ENCODE measurements at regions not wholly inside any gene's neighbourhood (a gene's known extent, or its start where the extent isn't known, plus 50 kb on each side); places are given as distances from the start of the nearest gene placed in this dataset.

DNA sequence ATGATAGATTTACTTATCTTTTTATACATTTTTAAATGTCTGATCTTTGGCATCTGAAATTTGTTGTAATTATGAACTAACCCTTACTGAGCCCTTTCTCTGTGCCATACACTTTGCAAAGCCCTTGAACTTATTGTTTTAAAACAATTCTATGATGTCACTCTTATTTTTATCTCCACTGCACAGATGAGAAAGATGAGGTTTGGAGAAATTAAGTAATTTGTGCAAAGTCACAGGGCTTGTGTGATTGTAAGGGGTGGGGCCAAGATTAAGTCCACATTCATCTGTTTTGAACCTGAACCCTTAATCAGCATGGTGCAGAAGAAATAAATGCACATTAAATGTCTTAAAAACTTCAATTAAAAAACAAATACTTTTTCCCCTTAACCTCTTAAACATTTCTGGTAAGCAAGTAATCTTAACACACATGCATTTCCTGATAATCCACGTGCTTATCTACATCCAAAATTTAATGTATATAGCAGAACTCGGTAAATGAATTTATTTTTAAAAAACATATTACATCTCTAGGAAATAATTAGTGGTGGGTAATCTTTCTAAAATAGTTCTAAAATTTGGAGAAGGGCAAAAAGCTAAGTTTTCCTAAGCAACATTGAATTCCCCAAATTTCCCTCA lies 189.8 kb upstream of the TBC1D5 start:
- Histone ChIP-seq H3K9me3 (ENCODE audit: low read length) (no peaks in the 10 kb centered on the region), H3K4me1 (ENCODE audit: insufficient read depth, low read length) (no peaks in the 10 kb centered on the region), H3K27ac (ENCODE audit: low read depth, low read length) (no peak overlapping the region), H3K4me3 (ENCODE audit: low read length) (no peak overlapping the region), H3K36me3 (ENCODE audit: insufficient read depth, low read length) (no peaks in the 10 kb centered on the region), H3K27me3 (ENCODE audit: insufficient read depth, low read length, poor library complexity, severe bottlenecking) (no peaks in the 10 kb centered on the region)
- H3K27me3 Mint-ChIP-seq: peaks cover 0 to 45% of the 10 kb centered on the region in 2 donors
- no peaks in the 10 kb centered on the region for H3K4me1 Mint-ChIP-seq
- no peaks in the 10 kb centered on the region for H3K36me3 Mint-ChIP-seq
- peaks cover 0 to 7% (median 2%) of the 10 kb centered on the region in 5 donors for H3K9me3 Mint-ChIP-seq
- DNase-seq: no peak
- POLR2A ChIA-PET: no interaction called here
- CTCF ChIA-PET: no interaction called here
- H3K27ac Mint-ChIP-seq: no peak overlapping the region
- no peak overlapping the region for H3K4me3 Mint-ChIP-seq

DNA sequence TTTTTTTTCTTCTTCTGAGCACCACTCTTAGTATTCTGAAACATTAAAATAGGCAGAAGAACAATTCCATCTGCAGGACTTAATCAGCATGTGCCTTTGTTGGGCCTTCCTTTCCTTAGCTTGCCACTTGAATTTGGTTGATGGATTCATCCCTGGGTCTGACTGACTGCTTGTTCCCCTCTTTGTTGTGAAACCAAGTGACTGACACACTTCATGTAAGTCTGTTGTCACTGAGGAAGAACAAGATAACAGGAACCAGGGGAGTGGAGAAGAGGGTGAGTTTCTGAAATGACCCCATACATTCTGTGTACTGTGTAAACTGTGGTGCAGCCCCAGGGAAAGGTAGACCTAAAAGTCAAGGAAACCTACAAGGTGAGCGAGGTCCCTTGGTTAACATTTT lies 188.7 kb upstream of the TBC1D5 start:
- CTCF ChIA-PET: no interaction called here
- no peak overlapping the region for H3K4me3 ChIP-seq (ENCODE audit: low read length)

DNA sequence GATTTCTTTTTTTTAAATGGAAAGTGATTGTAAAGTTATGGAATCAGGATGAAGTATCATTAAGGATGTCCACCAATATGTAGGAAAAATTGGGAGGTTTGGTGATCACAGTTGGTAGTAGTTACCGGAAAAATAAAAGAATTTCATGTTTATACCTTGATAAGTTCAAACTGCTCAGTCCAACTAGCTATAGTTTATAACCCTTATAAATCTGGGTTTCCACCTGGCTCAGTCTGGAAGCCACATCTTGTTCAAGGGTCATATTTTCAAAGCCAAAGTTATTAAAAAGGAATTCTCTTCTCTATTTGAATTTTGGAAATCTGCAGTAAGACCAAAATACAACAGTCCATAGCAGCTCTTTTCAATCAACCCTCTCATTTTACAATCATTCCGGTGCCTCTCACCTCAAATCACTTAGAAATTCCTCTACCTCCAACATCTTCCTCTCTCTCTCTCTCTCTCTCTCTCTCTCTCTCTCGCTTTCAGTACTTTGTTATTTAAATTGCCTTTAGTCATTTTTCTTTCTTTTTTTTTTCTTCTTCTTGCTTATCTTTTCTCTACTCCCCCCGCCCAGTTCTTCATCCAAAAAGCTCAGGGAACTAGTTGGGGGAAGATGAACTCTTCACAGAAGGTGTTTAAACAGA lies 186.2 kb upstream of the TBC1D5 start:
- no peaks in the 10 kb centered on the region for H3K9me3 ChIP-seq (ENCODE audit: low read length)
- no peak for DNase-seq
- Mint-ChIP-seq H3K4me1 (no peaks in the 10 kb centered on the region), H3K27me3 (peaks cover 0 to 15% of the 10 kb centered on the region in 2 donors), H3K4me3 (no peak overlapping the region), H3K36me3 (no peaks in the 10 kb centered on the region), H3K27ac (no peak overlapping the region), H3K9me3 (peaks cover 0 to 7% (median 2%) of the 10 kb centered on the region in 5 donors)
- H3K4me1 ChIP-seq (ENCODE audit: insufficient read depth, low read length): no peaks in the 10 kb centered on the region
- POLR2A ChIA-PET: no interaction called here
- H3K27ac ChIP-seq (ENCODE audit: low read depth, low read length): no peak overlapping the region
- H3K36me3 ChIP-seq (ENCODE audit: insufficient read depth, low read length): no peaks in the 10 kb centered on the region
- H3K4me3 ChIP-seq (ENCODE audit: low read length): no peak overlapping the region
- no peaks in the 10 kb centered on the region for H3K27me3 ChIP-seq (ENCODE audit: insufficient read depth, low read length, poor library complexity, severe bottlenecking)
- CTCF ChIA-PET: no interaction called here

More for the DNA sequence above, 188.7 kb upstream of the TBC1D5 start:
- H3K9me3 ChIP-seq (ENCODE audit: low read length): no peaks in the 10 kb centered on the region
- no peak overlapping the region for H3K27ac ChIP-seq (ENCODE audit: low read depth, low read length)
- Mint-ChIP-seq H3K4me3 (no peak overlapping the region), H3K27ac (no peak overlapping the region), H3K27me3 (peaks cover 0 to 36% of the 10 kb centered on the region in 2 donors), H3K4me1 (no peaks in the 10 kb centered on the region), H3K9me3 (peaks cover 0 to 7% (median 2%) of the 10 kb centered on the region in 5 donors), H3K36me3 (no peaks in the 10 kb centered on the region)
- no peaks in the 10 kb centered on the region for H3K36me3 ChIP-seq (ENCODE audit: insufficient read depth, low read length)
- H3K4me1 ChIP-seq (ENCODE audit: insufficient read depth, low read length): no peaks in the 10 kb centered on the region
- no peak for DNase-seq
- H3K27me3 ChIP-seq (ENCODE audit: insufficient read depth, low read length, poor library complexity, severe bottlenecking): no peaks in the 10 kb centered on the region
- POLR2A ChIA-PET: no interaction called here

DNA sequence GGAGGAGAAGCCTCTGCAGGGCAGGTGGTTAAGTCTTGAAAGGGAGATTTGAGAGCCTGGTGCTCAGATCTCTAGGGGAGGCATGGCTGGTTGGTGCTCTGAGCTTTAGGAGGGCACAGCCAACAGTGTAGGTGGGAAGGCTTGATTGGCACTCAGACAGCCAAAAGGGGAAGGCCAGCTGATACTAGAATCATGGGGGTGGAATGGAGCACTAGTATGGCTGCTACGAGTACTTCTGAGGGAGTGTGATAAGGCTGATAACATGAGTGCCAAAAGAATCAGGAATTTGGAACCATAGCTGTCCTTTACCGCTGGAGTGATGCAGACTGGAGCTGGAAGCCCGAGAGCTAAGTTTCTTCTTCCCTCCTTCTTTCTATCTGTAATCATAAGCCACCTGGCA lies 184.6 kb upstream of the TBC1D5 start:
- POLR2A ChIA-PET: no interaction called here
- no peak overlapping the region for H3K4me3 Mint-ChIP-seq
- H3K4me3 ChIP-seq (ENCODE audit: low read length): no peak overlapping the region

DNA sequence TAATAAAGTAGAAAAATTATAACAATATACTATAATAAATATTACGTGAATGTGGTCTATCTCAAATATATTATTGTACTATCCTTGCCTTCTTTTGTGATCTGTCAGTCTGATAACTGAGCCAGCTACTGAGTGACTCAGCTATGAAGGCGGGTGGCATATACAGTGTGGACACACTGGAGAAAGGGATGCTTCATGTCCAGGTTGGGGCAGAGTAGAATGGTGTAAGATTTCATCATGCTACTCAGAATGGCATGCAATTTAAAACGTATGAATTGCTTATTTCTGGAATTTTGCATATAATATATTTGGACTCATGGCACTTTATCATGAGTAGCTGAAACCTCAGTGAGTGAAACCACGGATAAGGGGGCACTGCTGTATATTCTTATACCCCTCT lies 172.9 kb upstream of the TBC1D5 start:
- H3K9me3 Mint-ChIP-seq: no peaks in the 10 kb centered on the region
- H3K27ac Mint-ChIP-seq: no peak overlapping the region
- Histone ChIP-seq H3K36me3 (ENCODE audit: insufficient read depth, low read length) (no peaks in the 10 kb centered on the region), H3K27ac (ENCODE audit: low read depth, low read length) (no peak overlapping the region), H3K9me3 (ENCODE audit: low read length) (no peaks in the 10 kb centered on the region), H3K27me3 (ENCODE audit: insufficient read depth, low read length, poor library complexity, severe bottlenecking) (no peaks in the 10 kb centered on the region), H3K4me3 (ENCODE audit: low read length) (no peak overlapping the region), H3K4me1 (ENCODE audit: insufficient read depth, low read length) (no peaks in the 10 kb centered on the region)
- POLR2A ChIA-PET: no interaction called here
- DNase-seq: no peak
- H3K27me3 Mint-ChIP-seq: peaks cover 11 to 26% of the 10 kb centered on the region in 2 donors
- CTCF ChIA-PET: no interaction called here
- H3K36me3 Mint-ChIP-seq: no peaks in the 10 kb centered on the region
- H3K4me1 Mint-ChIP-seq: no peaks in the 10 kb centered on the region
- H3K4me3 Mint-ChIP-seq: no peak overlapping the region

More for the DNA sequence above, 184.6 kb upstream of the TBC1D5 start:
- no peak for DNase-seq
- Histone ChIP-seq H3K36me3 (ENCODE audit: insufficient read depth, low read length) (no peaks in the 10 kb centered on the region), H3K4me1 (ENCODE audit: insufficient read depth, low read length) (no peaks in the 10 kb centered on the region), H3K27ac (ENCODE audit: low read depth, low read length) (no peak overlapping the region), H3K9me3 (ENCODE audit: low read length) (no peaks in the 10 kb centered on the region), H3K27me3 (ENCODE audit: insufficient read depth, low read length, poor library complexity, severe bottlenecking) (no peaks in the 10 kb centered on the region)
- Mint-ChIP-seq H3K27ac (no peak overlapping the region), H3K36me3 (no peaks in the 10 kb centered on the region), H3K27me3 (peaks cover 0 to 9% of the 10 kb centered on the region in 2 donors), H3K9me3 (peaks cover 0 to 5% (median 0%) of the 10 kb centered on the region in 5 donors), H3K4me1 (no peaks in the 10 kb centered on the region)
- CTCF ChIA-PET: no interaction called here

DNA sequence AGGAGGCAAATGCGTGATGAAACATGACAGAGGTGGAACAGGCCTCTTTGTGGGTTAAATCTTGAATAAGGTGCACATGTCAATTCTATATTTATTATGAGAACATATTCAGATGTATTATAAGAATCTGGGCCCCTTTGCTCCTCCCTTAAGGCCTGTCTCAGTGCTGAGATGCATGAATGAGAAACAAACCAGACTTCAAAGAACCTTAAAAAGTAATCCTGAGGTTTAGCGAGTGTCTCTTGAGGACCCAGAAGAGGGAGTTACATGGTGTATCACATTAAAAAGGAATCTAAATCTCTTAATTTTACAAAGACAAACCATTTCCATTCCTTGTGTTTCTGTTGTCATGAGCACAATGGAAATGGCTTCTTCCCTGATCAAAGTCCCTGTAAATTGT lies 170.9 kb upstream of the TBC1D5 start:
- H3K9me3 Mint-ChIP-seq: no peaks in the 10 kb centered on the region
- POLR2A ChIA-PET: no interaction called here
- no peaks in the 10 kb centered on the region for H3K36me3 Mint-ChIP-seq

DNA sequence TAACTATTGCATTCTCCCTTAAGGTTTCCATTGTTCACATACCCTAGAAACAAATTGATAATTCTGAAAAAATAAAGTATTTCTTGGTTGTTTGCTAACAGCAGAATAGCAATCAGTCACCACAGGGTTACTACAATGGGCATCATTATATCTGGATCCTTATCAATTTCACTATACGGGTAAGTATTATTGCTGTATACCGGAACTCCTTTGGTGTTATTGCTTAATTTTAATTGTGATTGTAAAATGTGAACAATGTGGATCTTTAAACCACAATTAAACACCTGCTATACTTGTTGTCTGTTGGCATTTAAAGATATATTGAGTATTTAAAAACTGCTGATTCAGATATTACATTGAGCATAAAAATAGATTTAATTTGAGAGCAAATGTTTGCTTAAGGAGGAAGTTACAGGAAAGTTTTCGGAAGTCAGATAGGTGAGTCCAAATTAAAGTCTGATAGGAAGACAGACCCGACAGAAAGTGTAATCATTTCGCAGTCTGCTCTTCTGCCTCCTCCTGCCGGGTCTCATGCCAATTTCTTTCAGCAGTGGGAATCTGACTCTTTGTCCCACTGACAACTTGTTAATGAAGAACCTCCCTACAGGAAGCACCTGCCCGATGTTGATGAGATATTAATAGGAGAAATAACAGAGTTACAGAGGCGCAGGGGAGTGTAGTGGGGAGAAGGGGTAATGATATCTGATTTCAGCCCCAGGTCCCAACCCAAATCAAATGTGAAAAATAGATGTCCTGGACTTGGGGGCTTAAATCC lies 169.7 kb upstream of the TBC1D5 start:
- no peak overlapping the region for H3K27ac Mint-ChIP-seq
- H3K36me3 ChIP-seq (ENCODE audit: insufficient read depth, low read length): no peaks in the 10 kb centered on the region
- DNase-seq: no peak
- peaks cover 8 to 21% of the 10 kb centered on the region in 2 donors for H3K27me3 Mint-ChIP-seq
- POLR2A ChIA-PET: no interaction called here
- no peaks in the 10 kb centered on the region for H3K9me3 Mint-ChIP-seq
- H3K27ac ChIP-seq (ENCODE audit: low read depth, low read length): no peak overlapping the region
- H3K4me3 Mint-ChIP-seq: no peak overlapping the region
- CTCF ChIA-PET: no interaction called here
- H3K9me3 ChIP-seq (ENCODE audit: low read length): no peaks in the 10 kb centered on the region
- no peaks in the 10 kb centered on the region for H3K4me1 Mint-ChIP-seq
- H3K27me3 ChIP-seq (ENCODE audit: insufficient read depth, low read length, poor library complexity, severe bottlenecking): no peaks in the 10 kb centered on the region
- no peak overlapping the region for H3K4me3 ChIP-seq (ENCODE audit: low read length)
- H3K36me3 Mint-ChIP-seq: no peaks in the 10 kb centered on the region
- H3K4me1 ChIP-seq (ENCODE audit: insufficient read depth, low read length): no peaks in the 10 kb centered on the region

More for the DNA sequence above, 170.9 kb upstream of the TBC1D5 start:
- H3K4me1 ChIP-seq (ENCODE audit: insufficient read depth, low read length): no peaks in the 10 kb centered on the region
- H3K27me3 ChIP-seq (ENCODE audit: insufficient read depth, low read length, poor library complexity, severe bottlenecking): no peaks in the 10 kb centered on the region
- CTCF ChIA-PET: no interaction called here
- no peak overlapping the region for H3K27ac ChIP-seq (ENCODE audit: low read depth, low read length)
- no peaks in the 10 kb centered on the region for H3K9me3 ChIP-seq (ENCODE audit: low read length)
- no peak overlapping the region for H3K27ac Mint-ChIP-seq
- DNase-seq: no peak
- H3K36me3 ChIP-seq (ENCODE audit: insufficient read depth, low read length): no peaks in the 10 kb centered on the region
- H3K4me3 Mint-ChIP-seq: no peak overlapping the region
- H3K4me3 ChIP-seq (ENCODE audit: low read length): no peak overlapping the region
- H3K27me3 Mint-ChIP-seq: peaks cover 11 to 21% of the 10 kb centered on the region in 2 donors
- H3K4me1 Mint-ChIP-seq: no peaks in the 10 kb centered on the region

DNA sequence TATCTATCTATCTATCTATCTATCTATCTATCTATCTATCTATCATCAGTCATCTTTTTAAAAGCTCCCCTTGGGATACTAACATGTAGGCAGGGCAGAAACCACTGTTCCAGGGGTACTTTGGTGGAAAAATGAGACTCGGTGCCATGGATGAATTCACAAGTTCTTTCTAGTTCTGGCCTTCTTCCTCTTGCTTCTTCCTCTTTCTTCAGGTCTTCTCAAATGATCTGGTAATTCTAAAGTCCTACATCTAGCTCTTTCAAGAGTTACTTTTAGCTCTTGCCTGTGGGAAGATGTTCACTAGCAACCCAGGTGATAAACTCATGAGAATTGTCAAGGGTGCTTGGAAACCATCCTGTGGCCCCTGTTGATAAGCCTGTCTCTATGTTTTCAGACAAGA lies 168.5 kb upstream of the TBC1D5 start:
- H3K4me1 ChIP-seq (ENCODE audit: insufficient read depth, low read length): no peaks in the 10 kb centered on the region
- no peaks in the 10 kb centered on the region for H3K36me3 ChIP-seq (ENCODE audit: insufficient read depth, low read length)
- Mint-ChIP-seq H3K27me3 (peaks cover 8 to 17% of the 10 kb centered on the region in 2 donors), H3K4me1 (no peaks in the 10 kb centered on the region), H3K4me3 (no peak overlapping the region), H3K36me3 (no peaks in the 10 kb centered on the region), H3K27ac (no peak overlapping the region), H3K9me3 (no peaks in the 10 kb centered on the region)
- no peak overlapping the region for H3K27ac ChIP-seq (ENCODE audit: low read depth, low read length)
- H3K27me3 ChIP-seq (ENCODE audit: insufficient read depth, low read length, poor library complexity, severe bottlenecking): no peaks in the 10 kb centered on the region
- CTCF ChIA-PET: no interaction called here
- no peaks in the 10 kb centered on the region for H3K9me3 ChIP-seq (ENCODE audit: low read length)
- no peak for DNase-seq
- POLR2A ChIA-PET: no interaction called here
- H3K4me3 ChIP-seq (ENCODE audit: low read length): no peak overlapping the region
